SK-N-DZ (cell line): ENCODE measurements at regions not wholly inside any gene's neighbourhood (a gene's known extent, or its start where the extent isn't known, plus 50 kb on each side); places are given as distances from the start of the nearest gene placed in this dataset.
"Not testable (repeated sequence)": the region's sequence is repeated elsewhere in the genome, so short reads cannot be mapped to it uniquely, and the experiment has no call there.

Source experiments
- DNase-seq: peaks from one replicate; pipeline ENCODE4 v3.0.0-alpha.2; 2015; ENCODE audit warnings: low spot score

DNA sequence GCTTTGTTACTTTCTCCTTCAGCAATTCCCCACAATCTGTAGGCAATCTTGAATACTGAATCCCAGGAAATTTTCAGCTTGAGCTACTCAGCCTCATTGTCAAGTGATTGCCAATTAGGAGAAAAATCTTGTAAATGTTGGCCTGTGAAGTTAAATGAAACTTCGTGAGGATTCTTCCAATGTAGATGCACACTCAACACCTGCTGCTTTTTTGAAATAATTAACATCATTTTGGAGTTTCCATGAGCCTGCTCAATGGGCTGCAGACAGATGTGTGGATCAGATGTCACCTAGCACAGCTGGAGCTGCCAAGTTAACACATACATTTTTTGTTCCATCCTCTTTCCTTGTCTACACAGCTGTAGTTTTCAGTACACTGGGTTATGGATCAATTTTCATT, 645.6 kb upstream of the LUZP2 start:
- no peak for DNase-seq

DNA sequence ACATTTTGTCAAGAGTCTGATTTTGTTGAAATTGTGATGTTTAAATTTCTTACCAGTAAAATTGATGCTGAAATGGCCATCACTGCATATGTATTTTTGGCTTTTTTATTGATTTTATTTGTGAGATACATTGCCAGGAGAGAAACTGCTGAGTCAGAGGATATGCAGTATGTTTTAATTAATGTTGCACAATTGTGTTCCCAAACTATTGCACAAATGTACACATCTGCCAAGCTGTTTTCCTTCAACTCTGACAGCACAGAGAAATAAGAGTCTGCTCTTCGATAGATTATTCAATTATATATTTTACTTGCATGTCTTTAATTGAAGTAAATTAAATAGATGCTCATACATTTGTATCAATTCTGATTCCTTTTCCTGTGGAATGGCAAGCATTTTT, 640.2 kb upstream of the LUZP2 start:
- DNase-seq = peak; percentile 64

DNA sequence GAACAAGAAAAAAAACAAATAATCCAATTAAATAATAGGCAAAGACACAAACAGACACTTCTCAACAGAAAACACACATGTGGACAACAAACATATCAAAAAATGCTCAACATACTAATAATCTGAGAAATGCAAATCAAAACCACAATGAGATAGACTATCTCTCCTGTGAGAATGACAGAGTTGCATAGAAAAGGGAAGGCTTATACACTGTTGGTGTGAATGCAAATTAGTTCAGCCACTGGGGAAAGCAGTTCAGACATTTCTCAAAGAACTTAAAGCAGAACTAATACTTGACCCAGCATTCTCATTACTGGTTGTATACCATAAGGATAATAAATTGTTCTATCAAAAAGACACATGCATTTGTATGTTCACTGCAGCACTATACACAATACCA, 637.8 kb upstream of the LUZP2 start:
- DNase-seq = no peak

DNA sequence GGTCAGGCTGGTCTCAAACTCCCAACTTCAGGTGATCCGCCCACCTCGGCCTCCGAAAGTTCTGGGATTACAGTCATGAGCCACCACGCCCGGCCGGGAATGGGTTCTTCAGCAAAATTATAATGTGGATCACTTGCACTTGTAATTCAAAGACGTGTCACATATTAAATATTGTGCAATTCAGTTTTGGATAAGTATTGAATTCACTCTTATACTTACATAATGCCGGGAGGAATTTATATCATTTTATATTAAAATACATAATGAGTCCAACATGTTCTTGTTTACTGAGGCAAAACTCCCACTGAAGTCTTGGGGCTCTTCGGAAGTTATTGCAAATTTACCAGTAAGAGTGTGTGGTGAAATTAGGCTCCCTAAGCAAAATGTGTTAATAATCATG, 635.2 kb upstream of the LUZP2 start:
- DNase-seq = no peak

GRCh38 chr11:23865341-23865975, 631.4 kb upstream of the LUZP2 start:
- DNase-seq = no peak

DNA sequence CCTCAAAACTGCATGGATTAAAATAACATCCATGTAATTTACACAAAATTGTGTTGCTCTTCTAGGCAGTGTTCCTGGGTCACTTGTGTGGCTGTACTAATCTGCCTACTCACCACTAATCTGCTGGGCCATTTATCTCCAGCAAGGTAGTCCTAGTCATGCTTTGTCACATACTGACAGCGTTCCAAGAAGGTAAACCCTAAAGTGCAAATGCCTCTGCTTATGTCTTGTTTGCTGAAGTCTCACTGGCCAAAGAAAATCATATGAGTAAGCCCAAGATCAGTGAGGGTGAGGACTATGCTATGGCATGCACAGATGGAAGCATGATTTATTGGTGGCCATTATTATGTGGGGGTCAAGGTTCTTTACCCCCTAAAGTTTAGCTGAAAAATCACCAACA, 630.2 kb upstream of the LUZP2 start:
- no peak for DNase-seq

GRCh38 chr11:23869671-23870070, 627.2 kb upstream of the LUZP2 start:
- DNase-seq = no peak

- no peak for DNase-seq
Measured at GRCh38 chr11:23873406-23873805, 623.4 kb upstream of the LUZP2 start.

DNA sequence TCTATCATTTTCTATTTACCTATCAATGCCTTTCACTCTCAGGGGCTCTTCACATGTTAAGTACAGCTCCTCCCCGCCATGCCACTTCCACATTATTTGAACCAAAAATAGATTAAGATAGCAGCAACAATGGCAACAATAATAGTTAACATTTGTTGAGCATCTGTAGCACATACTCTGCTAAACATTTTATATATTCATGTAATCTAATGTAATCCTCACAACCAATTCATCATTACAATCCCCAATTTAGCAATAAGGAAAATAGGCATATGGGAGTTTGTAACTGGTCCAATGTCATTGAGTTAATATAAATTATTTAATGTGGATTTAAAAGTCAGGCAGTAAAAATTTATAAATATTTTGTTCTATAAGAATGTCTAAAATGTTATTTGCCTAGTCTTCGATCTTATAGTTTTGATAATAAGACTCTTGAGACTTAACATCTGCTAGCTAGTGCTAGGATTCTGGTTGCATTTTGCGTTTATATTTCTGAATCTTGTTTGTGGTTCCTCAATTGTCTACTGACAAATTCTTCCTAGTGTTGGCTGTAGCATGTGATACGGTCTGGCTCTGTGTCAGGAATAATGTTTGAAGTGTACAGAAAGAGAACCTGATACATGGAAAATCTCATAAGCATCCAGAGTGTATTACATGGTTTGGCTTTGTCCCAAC, 621.5 kb upstream of the LUZP2 start:
- DNase-seq = no peak

- not testable (repeated sequence) for DNase-seq
Measured at GRCh38 chr11:23883426-23884048, 613.3 kb upstream of the LUZP2 start.

DNA sequence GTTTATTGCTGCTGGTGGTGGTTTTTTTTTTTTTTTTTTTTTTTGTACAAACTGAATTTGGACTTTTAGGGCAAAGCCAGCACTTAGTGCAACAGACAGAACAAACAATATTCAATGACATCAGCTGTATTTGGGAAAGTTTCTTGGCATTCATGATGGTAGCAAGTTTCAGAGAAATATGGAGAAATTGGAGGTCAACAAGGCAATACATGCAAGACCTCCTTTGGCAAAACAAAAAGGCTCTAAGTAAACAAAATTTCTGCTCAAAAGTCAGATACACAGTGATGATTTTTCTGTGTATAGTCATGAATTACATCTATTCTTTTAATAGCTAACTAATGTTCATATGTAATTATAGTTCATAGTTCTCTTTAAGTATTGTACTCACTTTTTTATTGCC, 612.5 kb upstream of the LUZP2 start:
- no peak for DNase-seq

GRCh38 chr11:23885801-23886200, 611.1 kb upstream of the LUZP2 start:
- no peak for DNase-seq

- DNase-seq = not testable (repeated sequence)
Measured at GRCh38 chr11:23887122-23887521, 609.7 kb upstream of the LUZP2 start.

GRCh38 chr11:23893126-23893525, 603.7 kb upstream of the LUZP2 start:
- no peak for DNase-seq

DNA sequence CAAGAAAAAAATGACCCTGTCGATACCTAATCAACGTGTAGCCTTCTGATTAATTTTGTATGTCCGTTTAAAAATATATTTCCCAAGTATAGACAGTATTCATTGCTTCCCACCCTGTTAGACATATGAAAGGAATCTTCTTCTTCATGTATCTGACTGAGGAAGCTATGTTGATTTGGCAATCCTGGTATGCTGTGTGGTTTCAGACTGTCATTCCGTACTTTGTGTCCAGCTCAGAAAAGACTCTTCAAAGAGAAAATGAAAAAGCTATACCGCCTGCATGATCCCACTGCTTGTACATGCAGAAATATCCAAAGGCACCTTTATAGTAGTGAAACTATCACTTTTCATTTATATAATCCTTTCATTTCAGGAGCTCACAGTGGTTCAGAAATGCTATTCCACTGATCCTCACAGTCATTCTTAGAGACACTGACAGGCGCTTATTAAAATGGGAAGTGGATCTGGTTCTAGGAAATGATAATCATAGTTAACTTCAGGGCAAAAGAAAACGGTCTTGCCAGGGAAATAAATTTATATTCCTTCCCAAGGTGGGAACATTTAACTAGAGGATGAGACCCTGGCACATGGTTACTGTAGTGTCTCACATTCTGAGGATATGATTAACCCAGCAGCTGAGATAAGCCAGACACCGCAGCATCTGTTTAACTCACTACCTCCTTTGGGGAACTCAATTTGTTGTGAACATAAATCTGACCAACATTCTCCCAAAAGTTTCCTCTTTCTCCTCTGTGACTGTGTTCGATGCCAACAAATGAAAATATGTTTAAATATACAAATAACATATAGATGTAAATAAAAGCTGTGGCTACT, 599.2 kb upstream of the LUZP2 start:
- DNase-seq = peak; percentile 67

GRCh38 chr11:23903044-23903704, 593.7 kb upstream of the LUZP2 start:
- no peak for DNase-seq

DNA sequence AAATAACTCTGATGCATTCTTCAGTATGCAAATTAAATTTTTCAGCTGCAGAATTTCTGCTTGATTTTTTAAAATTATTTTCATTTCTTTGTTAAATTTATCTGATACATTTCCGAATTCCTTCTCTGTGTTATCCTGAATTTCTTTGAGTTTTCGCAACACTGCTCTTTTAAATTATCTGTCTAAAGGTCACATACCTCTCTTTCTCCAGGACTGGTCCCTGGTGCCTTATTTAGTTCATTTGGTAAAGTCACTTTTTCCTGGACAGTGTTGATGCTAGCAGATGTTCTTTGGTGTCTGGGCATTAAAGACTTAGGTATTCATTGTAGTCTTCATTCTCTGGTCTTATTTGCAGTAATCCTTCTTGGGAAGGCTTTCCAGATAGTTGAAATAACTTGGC, 577.4 kb upstream of the LUZP2 start:
- DNase-seq = no peak

- DNase-seq = no peak
Measured at GRCh38 chr11:23923357-23923756, 573.5 kb upstream of the LUZP2 start.

GRCh38 chr11:23924226-23924625, 572.6 kb upstream of the LUZP2 start:
- DNase-seq = no peak

GRCh38 chr11:23931443-23931842, 565.4 kb upstream of the LUZP2 start:
- DNase-seq = no peak

GRCh38 chr11:23932485-23932898, 564.4 kb upstream of the LUZP2 start:
- no peak for DNase-seq

- no peak for DNase-seq
Measured at GRCh38 chr11:23933721-23934120, 563.1 kb upstream of the LUZP2 start.
